ENCODE measurements at regions not wholly inside any gene's neighbourhood (a gene's known extent, or its start where the extent isn't known, plus 50 kb on each side); places are given as distances from the start of the nearest gene placed in this dataset.
"Not testable (repeated sequence)": the region's sequence is repeated elsewhere in the genome, so short reads cannot be mapped to it uniquely, and the experiment has no call there.

- DNase-seq; H3K27me3 Mint-ChIP-seq; POLR2A ChIA-PET; ATAC-seq (ENCODE audit: low read depth); intact Hi-C loops (cut with micrococcal nuclease); H3K4me3 Mint-ChIP-seq; H3K36me3 Mint-ChIP-seq (ENCODE audit: low read depth); H3K4me1 Mint-ChIP-seq; H3K27ac Mint-ChIP-seq; CTCF ChIA-PET; H3K9me3 Mint-ChIP-seq: not testable (repeated sequence)
Measured at GRCh38 chr16:15229661-15230060, 135.6 kb upstream of the RRN3 start.

- POLR2A ChIA-PET; H3K9me3 Mint-ChIP-seq; H3K36me3 Mint-ChIP-seq (ENCODE audit: low read depth); H3K4me3 Mint-ChIP-seq; H3K27me3 Mint-ChIP-seq; CTCF ChIA-PET; intact Hi-C loops (cut with micrococcal nuclease); H3K4me1 Mint-ChIP-seq; ATAC-seq (ENCODE audit: low read depth); H3K27ac Mint-ChIP-seq; DNase-seq: not testable (repeated sequence)
Measured at GRCh38 chr16:15224651-15225050, 130.6 kb upstream of the RRN3 start.

- CTCF ChIA-PET; H3K27ac Mint-ChIP-seq; H3K9me3 Mint-ChIP-seq; H3K4me3 Mint-ChIP-seq; ATAC-seq (ENCODE audit: low read depth); POLR2A ChIA-PET; H3K36me3 Mint-ChIP-seq (ENCODE audit: low read depth); H3K4me1 Mint-ChIP-seq; H3K27me3 Mint-ChIP-seq; DNase-seq; intact Hi-C loops (cut with micrococcal nuclease): not testable (repeated sequence)
Measured at GRCh38 chr16:15223398-15223797, 129.3 kb upstream of the RRN3 start.

- H3K9me3 Mint-ChIP-seq; H3K36me3 Mint-ChIP-seq (ENCODE audit: low read depth); intact Hi-C loops (cut with micrococcal nuclease); H3K27ac Mint-ChIP-seq; DNase-seq; H3K4me3 Mint-ChIP-seq; H3K27me3 Mint-ChIP-seq; CTCF ChIA-PET; H3K4me1 Mint-ChIP-seq; POLR2A ChIA-PET: not testable (repeated sequence)
- peak; percentile 73 for ATAC-seq (ENCODE audit: low read depth)
Measured at GRCh38 chr16:15219679-15220615, 125.9 kb upstream of the RRN3 start.

GRCh38 chr16:15218856-15219500 is 124.9 kb upstream of the RRN3 start:
- CTCF ChIA-PET; H3K4me1 Mint-ChIP-seq; H3K9me3 Mint-ChIP-seq; H3K27ac Mint-ChIP-seq; DNase-seq; intact Hi-C loops (cut with micrococcal nuclease); H3K27me3 Mint-ChIP-seq; H3K36me3 Mint-ChIP-seq (ENCODE audit: low read depth); POLR2A ChIA-PET; H3K4me3 Mint-ChIP-seq; ATAC-seq (ENCODE audit: low read depth): not testable (repeated sequence)

- H3K9me3 Mint-ChIP-seq; H3K27ac Mint-ChIP-seq; ATAC-seq (ENCODE audit: low read depth); H3K4me1 Mint-ChIP-seq; H3K27me3 Mint-ChIP-seq; CTCF ChIA-PET; intact Hi-C loops (cut with micrococcal nuclease); H3K4me3 Mint-ChIP-seq; H3K36me3 Mint-ChIP-seq (ENCODE audit: low read depth); DNase-seq; POLR2A ChIA-PET: not testable (repeated sequence)
Measured at GRCh38 chr16:15207202-15207981, 113.3 kb upstream of the RRN3 start.

- H3K27me3 Mint-ChIP-seq; POLR2A ChIA-PET; H3K36me3 Mint-ChIP-seq (ENCODE audit: low read depth); ATAC-seq (ENCODE audit: low read depth); intact Hi-C loops (cut with micrococcal nuclease); H3K4me1 Mint-ChIP-seq; DNase-seq; CTCF ChIA-PET; H3K4me3 Mint-ChIP-seq; H3K9me3 Mint-ChIP-seq; H3K27ac Mint-ChIP-seq: not testable (repeated sequence)
Measured at GRCh38 chr16:15206439-15206838, 112.4 kb upstream of the RRN3 start.

- POLR2A ChIA-PET; H3K4me3 Mint-ChIP-seq; H3K9me3 Mint-ChIP-seq; H3K36me3 Mint-ChIP-seq (ENCODE audit: low read depth); ATAC-seq (ENCODE audit: low read depth); H3K4me1 Mint-ChIP-seq; DNase-seq; H3K27ac Mint-ChIP-seq; CTCF ChIA-PET; intact Hi-C loops (cut with micrococcal nuclease); H3K27me3 Mint-ChIP-seq: not testable (repeated sequence)
Measured at GRCh38 chr16:15205939-15206338, 111.9 kb upstream of the RRN3 start.

- POLR2A ChIA-PET; H3K27me3 Mint-ChIP-seq; H3K36me3 Mint-ChIP-seq (ENCODE audit: low read depth): not testable (repeated sequence)
Measured at GRCh38 chr16:15204571-15204970, 110.5 kb upstream of the RRN3 start.

GRCh38 chr16:15192813-15193212 is 98.7 kb upstream of the RRN3 start:
- DNase-seq; CTCF ChIA-PET; intact Hi-C loops (cut with micrococcal nuclease): not testable (repeated sequence)

More at GRCh38 chr16:15204571-15204970, 110.5 kb upstream of the RRN3 start:
- DNase-seq; intact Hi-C loops (cut with micrococcal nuclease); H3K9me3 Mint-ChIP-seq; H3K4me1 Mint-ChIP-seq; H3K27ac Mint-ChIP-seq; H3K4me3 Mint-ChIP-seq; ATAC-seq (ENCODE audit: low read depth); CTCF ChIA-PET: not testable (repeated sequence)

GRCh38 chr16:15192197-15192596 is 98.1 kb upstream of the RRN3 start:
- ATAC-seq (ENCODE audit: low read depth); H3K4me3 Mint-ChIP-seq; CTCF ChIA-PET; H3K9me3 Mint-ChIP-seq; H3K27ac Mint-ChIP-seq; intact Hi-C loops (cut with micrococcal nuclease); H3K36me3 Mint-ChIP-seq (ENCODE audit: low read depth); H3K4me1 Mint-ChIP-seq; DNase-seq; POLR2A ChIA-PET; H3K27me3 Mint-ChIP-seq: not testable (repeated sequence)

More at GRCh38 chr16:15192813-15193212, 98.7 kb upstream of the RRN3 start:
- POLR2A ChIA-PET; H3K4me1 Mint-ChIP-seq; H3K36me3 Mint-ChIP-seq (ENCODE audit: low read depth); H3K27me3 Mint-ChIP-seq; ATAC-seq (ENCODE audit: low read depth); H3K27ac Mint-ChIP-seq; H3K9me3 Mint-ChIP-seq; H3K4me3 Mint-ChIP-seq: not testable (repeated sequence)

- POLR2A ChIA-PET; H3K36me3 Mint-ChIP-seq (ENCODE audit: low read depth); H3K27me3 Mint-ChIP-seq; ATAC-seq (ENCODE audit: low read depth); CTCF ChIA-PET; H3K27ac Mint-ChIP-seq; H3K9me3 Mint-ChIP-seq; H3K4me1 Mint-ChIP-seq; intact Hi-C loops (cut with micrococcal nuclease); DNase-seq; H3K4me3 Mint-ChIP-seq: not testable (repeated sequence)
Measured at GRCh38 chr16:15189478-15189877, 95.4 kb upstream of the RRN3 start.
